ENCODE measurements at regions not wholly inside any gene's neighbourhood (a gene's known extent, or its start where the extent isn't known, plus 50 kb on each side); places are given as distances from the start of the nearest gene placed in this dataset.

GRCh38 chr2:128558895-128559532, 240.3 kb upstream of the HS6ST1 start:
- no peaks in the 10 kb centered on the region for H3K36me3 ChIP-seq
- no peaks in the 10 kb centered on the region for H3K27me3 ChIP-seq
- H3K27ac ChIP-seq: peak overlapping the region in 1 of 4 donors; percentile 36
- no peak overlapping the region for H3K4me3 ChIP-seq
- H3K4me1 ChIP-seq: peaks cover 0 to 16% (median 1%) of the 10 kb centered on the region in 4 donors
- no peaks in the 10 kb centered on the region for H3K9me3 ChIP-seq
- no peak for DNase-seq (ENCODE audit: low spot score in 2 of 2)
- WGBS, 2 donors: 93 to 95% methylated on average over 11 of the region's 11 CpGs
- no peak for TF ChIP-seq CTCF (IDR thresholded peaks at IDR 0.05)
- TF ChIP-seq POLR2A (IDR thresholded peaks at IDR 0.05): no peak
- TF ChIP-seq EP300 (IDR thresholded peaks at IDR 0.05): no peak

GRCh38 chr2:128559533-128560515, 241.2 kb upstream of the HS6ST1 start:
- Histone ChIP-seq H3K36me3 (no peaks in the 10 kb centered on the region), H3K9me3 (no peaks in the 10 kb centered on the region), H3K27ac (no peak overlapping the region), H3K4me1 (peaks cover 0 to 18% (median 1%) of the 10 kb centered on the region in 4 donors), H3K4me3 (no peak overlapping the region), H3K27me3 (no peaks in the 10 kb centered on the region)
- no peak for DNase-seq (ENCODE audit: low spot score in 2 of 2)
- WGBS, 2 donors: 89 to 91% methylated on average over 18 of the region's 18 CpGs
- TF ChIP-seq EP300 (IDR thresholded peaks at IDR 0.05) (no peak), CTCF (IDR thresholded peaks at IDR 0.05) (no peak), POLR2A (IDR thresholded peaks at IDR 0.05) (no peak)

- Histone ChIP-seq H3K4me3 (no peak overlapping the region), H3K4me1 (peaks cover 0 to 18% (median 1%) of the 10 kb centered on the region in 4 donors), H3K36me3 (no peaks in the 10 kb centered on the region), H3K27me3 (no peaks in the 10 kb centered on the region), H3K9me3 (no peaks in the 10 kb centered on the region), H3K27ac (no peak overlapping the region)
- TF ChIP-seq POLR2A (IDR thresholded peaks at IDR 0.05) (no peak), EP300 (IDR thresholded peaks at IDR 0.05) (no peak), CTCF (IDR thresholded peaks at IDR 0.05) (no peak)
- DNase-seq (ENCODE audit: low spot score in 2 of 2): no peak
- WGBS, 2 donors: 93 to 95% methylated on average over 4 of the region's 4 CpGs
These were observed 242.1 kb upstream of the HS6ST1 start for GRCh38 chr2:128560718-128561117.

- DNase-seq (ENCODE audit: low spot score in 2 of 2): no peak
- H3K9me3 ChIP-seq: no peaks in the 10 kb centered on the region
- WGBS, 2 donors: 73 to 79% methylated on average over 7 of the region's 7 CpGs
- H3K4me3 ChIP-seq: no peak overlapping the region
- no peak for TF ChIP-seq EP300 (IDR thresholded peaks at IDR 0.05)
- H3K4me1 ChIP-seq: peaks cover 0 to 18% (median 1%) of the 10 kb centered on the region in 4 donors
- H3K27me3 ChIP-seq: no peaks in the 10 kb centered on the region
- H3K27ac ChIP-seq: peak overlapping the region in 2 of 4 donors; percentile 13 to 41
- H3K36me3 ChIP-seq: no peaks in the 10 kb centered on the region
These were observed 244.0 kb upstream of the HS6ST1 start for GRCh38 chr2:128562471-128563347.

- peaks cover 0 to 18% (median 1%) of the 10 kb centered on the region in 4 donors for H3K4me1 ChIP-seq
- H3K9me3 ChIP-seq: no peaks in the 10 kb centered on the region
- no peaks in the 10 kb centered on the region for H3K36me3 ChIP-seq
- DNase-seq (ENCODE audit: low spot score in 2 of 2): peak; percentile 36 to 56
- whole genome bisulfite sequencing, 2 donors: 19 to 44% methylated on average over 4 of the region's 4 CpGs
- no peak overlapping the region for H3K4me3 ChIP-seq
- no peaks in the 10 kb centered on the region for H3K27me3 ChIP-seq
- TF ChIP-seq POLR2A (IDR thresholded peaks at IDR 0.05): no peak
- TF ChIP-seq EP300 (IDR thresholded peaks at IDR 0.05): peak in 1 of 2 donors; percentile 5
- H3K27ac ChIP-seq: peak overlapping the region in 2 of 4 donors; percentile 20 to 41
These were observed 244.7 kb upstream of the HS6ST1 start for GRCh38 chr2:128563348-128563687.
